HCT116 (cell line): ENCODE measurements at regions not wholly inside any gene's neighbourhood (a gene's known extent, or its start where the extent isn't known, plus 50 kb on each side); places are given as distances from the start of the nearest gene placed in this dataset.

Experiments used
- ATAC-seq: fragments of 200-7000 bp; cut with Tn5 transposase; 2 replicates; pipeline ENCODE4 v1.9.1; 2020; ENCODE audit warnings: mild to moderate bottlenecking, moderate library complexity
- BruUV-seq: library from RNA; stranded (reverse); fragments of 400-500 nt; replicated peaks from 2 replicates; lab custom pipeline; 2021; lab: Mats Ljungman, UMichigan
- CTCF ChIA-PET: fragments of 300-600 bp; sonication (Branson Sonifier 250); formaldehyde crosslinking; loops from one replicate; lab custom pipeline; 2021; ENCODE audit warnings: antibody characterized with exemption; lab: Charles Lee
- POLR2A ChIA-PET: fragments of 300-600, 350-600 bp; sonication (Branson Sonifier 250); formaldehyde crosslinking; loops from one replicate; lab custom pipeline; 2021; ENCODE audit warnings: antibody characterized with exemption; lab: Charles Lee
- RAD21 ChIA-PET, 2 experiments: fragments of 300-600 bp; sonication (Branson Sonifier 250); formaldehyde crosslinking; loops; one replicate each; lab custom pipeline; 2023; ENCODE audit warnings: low total read pairs in 2 of 2; ENCODE audit not compliant: uncharacterized antibody in 2 of 2, unreplicated experiment in 2 of 2, low non-redundant PET in 1 of 2; lab: Charles Lee
- DNase-seq: peaks from one replicate; pipeline ENCODE4 v3.0.0-alpha.2; 2010; ENCODE audit warnings: low read depth, low spot score
- H2AFZ ChIP-seq: fragments of 200-600 bp; shearing (Covaris generic), sonication (generic); 2 replicates; pipeline ENCODE4 v1.6.1; 2017; ENCODE audit warnings: low read depth, mixed run types, mixed read lengths, antibody characterized with exemption, low read length; ENCODE audit not compliant: poor library complexity, severe bottlenecking
- H3K27ac ChIP-seq: 2 replicates; pipeline ENCODE4 v1.5.1; 2012; ENCODE audit warnings: low read depth, low read length
- H3K27me3 ChIP-seq: fragments of 200-600 bp; sonication (generic); 2 replicates; pipeline ENCODE4 v1.6.1; 2016; ENCODE audit warnings: mixed run types, low read length, mixed read lengths; ENCODE audit not compliant: insufficient read depth
- H3K36me3 ChIP-seq, 2 experiments: fragments of 200-500 bp in 1 of 2; fragments of 200-600 bp in 1 of 2; sonication (Bioruptor generic) in 1 of 2; sonication (generic) in 1 of 2; 2 replicates each; pipeline versions ENCODE4 v1.5.1 to v1.6.1; 2014 to 2016; ENCODE audit warnings: low read length in 2 of 2, inconsistent platforms in 1 of 2, mixed read lengths in 1 of 2, mixed run types in 1 of 2; ENCODE audit not compliant: insufficient read depth in 2 of 2, control insufficient read depth in 1 of 2
- H3K4me1 ChIP-seq, 2 experiments: fragments of 200-600 bp in 1 of 2; sonication (generic) in 1 of 2; 2 replicates each; pipeline versions ENCODE4 v1.5.1 to v1.6.1; 2012 to 2017; ENCODE audit warnings: low read length in 2 of 2, inconsistent platforms in 1 of 2, mild to moderate bottlenecking in 1 of 2, mixed read lengths in 1 of 2, mixed run types in 1 of 2, moderate library complexity in 1 of 2; ENCODE audit not compliant: insufficient read depth in 2 of 2, control insufficient read depth in 1 of 2
- H3K4me2 ChIP-seq: fragments of 200-600 bp; sonication (generic); 2 replicates; pipeline ENCODE4 v1.6.1; 2017; ENCODE audit warnings: mixed run types, low read length, mixed read lengths
- H3K4me3 ChIP-seq, 2 experiments: fragments of 200-600 bp in 1 of 2; sonication (generic) in 1 of 2; replicated peaks in 1 of 2; 2 replicates each; pipeline ENCODE4 v1.5.1; 2011 to 2016; ENCODE audit warnings: low read length in 2 of 2, control low read depth in 1 of 2, low read depth in 1 of 2, mild to moderate bottlenecking in 1 of 2, mixed read lengths in 1 of 2, mixed run types in 1 of 2
- H3K79me2 ChIP-seq: fragments of 200-600 bp; sonication (generic); 2 replicates; pipeline ENCODE4 v1.6.1; 2017; ENCODE audit warnings: mild to moderate bottlenecking, mixed run types, low read length, moderate library complexity, mixed read lengths; ENCODE audit not compliant: insufficient read depth
- H3K9ac ChIP-seq: fragments of 200-600 bp; sonication (generic); 2 replicates; pipeline ENCODE4 v1.6.1; 2016; ENCODE audit warnings: low read length, mixed read lengths
- H3K9me2 ChIP-seq: fragments of 200-600 bp; sonication (generic), shearing (Covaris generic); 2 replicates; pipeline ENCODE4 v1.6.1; 2017; ENCODE audit warnings: mixed run types, mild to moderate bottlenecking, moderate library complexity; ENCODE audit not compliant: insufficient read depth
- H3K9me3 ChIP-seq, 2 experiments: fragments of 200-500 bp in 1 of 2; fragments of 200-600 bp in 1 of 2; sonication (Bioruptor generic) in 1 of 2; sonication (generic) in 1 of 2; 2 replicates each; pipeline ENCODE4 v1.6.1; 2014 to 2017; ENCODE audit warnings: low read length in 2 of 2, mixed read lengths in 2 of 2, inconsistent platforms in 1 of 2, low read depth in 1 of 2, mild to moderate bottlenecking in 1 of 2, mixed run types in 1 of 2, moderate library complexity in 1 of 2; ENCODE audit not compliant: control insufficient read depth in 1 of 2, insufficient read depth in 1 of 2
- H4K20me1 ChIP-seq: fragments of 200-600 bp; sonication (generic), shearing (Covaris generic); 2 replicates; pipeline ENCODE4 v1.6.1; 2017; ENCODE audit warnings: mixed run types, mild to moderate bottlenecking, moderate library complexity; ENCODE audit not compliant: insufficient read depth
- CTCF ChIP-seq, 3 experiments: fragments of 200-600 bp in 1 of 3; sonication (generic) in 1 of 3; IDR thresholded peaks in 2 of 3; conservative IDR thresholded peaks in 1 of 3; 2 replicates each; pipeline ENCODE4 v1.5.1; 2012 to 2017; ENCODE audit warnings: low read depth in 2 of 3, low read length in 2 of 3, antibody characterized with exemption in 1 of 3, borderline replicate concordance in 1 of 3, control low read depth in 1 of 3, mild to moderate bottlenecking in 1 of 3, mixed read lengths in 1 of 3, mixed run types in 1 of 3, moderate library complexity in 1 of 3; ENCODE audit not compliant: insufficient read depth in 1 of 3
- EGR1 ChIP-seq: IDR thresholded peaks from 2 replicates; pipeline ENCODE4 v1.6.1; 2012; ENCODE audit warnings: low read depth
- FOSL1 ChIP-seq: IDR thresholded peaks from 2 replicates; pipeline ENCODE4 v1.6.1; 2012; ENCODE audit warnings: low read depth
- JUND ChIP-seq: IDR thresholded peaks from 2 replicates; pipeline ENCODE4 v1.6.1; 2012
- ZBTB33 ChIP-seq: IDR thresholded peaks from 2 replicates; pipeline ENCODE4 v1.6.1; 2011; ENCODE audit warnings: mild to moderate bottlenecking, low read length, moderate library complexity; ENCODE audit not compliant: insufficient replicate concordance; ENCODE audit errors: extremely low read depth
- intact Hi-C: fragments of 100-400 bp; cut with micrococcal nuclease; formaldehyde crosslinking; loops from 2 replicates; pipeline ENCODE4 v1.10.0; 2022

- no peak for TF ChIP-seq ZBTB33
- no peak for TF ChIP-seq CTCF (IDR thresholded peaks at IDR 0.05 in 2 of 3, conservative IDR thresholded peaks at IDR 0.05 in 1 of 3; ENCODE audit: borderline replicate concordance in 1 of 3, insufficient read depth in 1 of 3, low read depth in 2 of 3, low read length in 2 of 3)
- no peak for TF ChIP-seq JUND
These were observed 181.3 kb upstream of the BCOR start (continued) for GRCh38 chrX:40279091-40279430.

GRCh38 chrX:40278340-40279090 lies 180.8 kb upstream of the BCOR start:
- Histone ChIP-seq H3K9ac (no peak overlapping the region), H2AFZ (no peak overlapping the region), H3K4me1 (no peaks in the 10 kb centered on the region), H4K20me1 (no peaks in the 10 kb centered on the region), H3K4me3 (no peak overlapping the region), H3K27me3 (no peaks in the 10 kb centered on the region), H3K9me2 (no peaks in the 10 kb centered on the region), H3K27ac (no peak overlapping the region), H3K79me2 (no peaks in the 10 kb centered on the region), H3K9me3 (no peaks in the 10 kb centered on the region), H3K4me2 (no peak overlapping the region), H3K36me3 (no peaks in the 10 kb centered on the region)
- no peak for ATAC-seq
- DNase-seq = no peak
- POLR2A ChIA-PET = no interaction called here
- intact Hi-C loops = no loop called here
- RAD21 ChIA-PET = no interaction called here
- CTCF ChIA-PET = no interaction called here
- no peak for TF ChIP-seq FOSL1
- no peak for TF ChIP-seq EGR1
- no TSS peak for BruUV-seq
